ENCODE measurements at regions not wholly inside any gene's neighbourhood (a gene's known extent, or its start where the extent isn't known, plus 50 kb on each side); places are given as distances from the start of the nearest gene placed in this dataset.
"Not testable (repeated sequence)": the region's sequence is repeated elsewhere in the genome, so short reads cannot be mapped to it uniquely, and the experiment has no call there.

DNA sequence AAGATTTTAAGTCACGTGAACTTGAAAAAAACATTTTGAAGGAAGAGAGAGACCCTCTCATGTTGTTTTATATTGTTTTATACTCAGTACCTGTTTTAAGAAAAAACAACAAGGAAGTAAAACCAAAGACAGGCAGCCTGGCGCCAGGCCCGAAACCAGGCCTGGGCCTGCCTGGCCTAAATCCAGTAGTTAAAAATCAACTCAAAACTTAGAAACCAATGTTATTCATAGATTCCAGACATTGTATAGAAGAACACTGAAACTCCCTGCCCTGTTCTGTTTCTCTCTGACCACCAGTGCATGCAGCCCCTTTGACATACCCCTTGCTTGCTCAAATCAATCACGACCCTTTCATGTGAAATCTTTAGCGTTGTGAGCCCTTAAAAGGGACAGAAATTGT is 762.4 kb upstream of the POU3F4 start:
- TF ChIP-seq POLR2A (IDR thresholded peaks at IDR 0.05; ENCODE audit: low read depth, low read length); POLR2AphosphoS5 (IDR thresholded peaks at IDR 0.05; ENCODE audit: low read depth, low read length); TAF1 (IDR thresholded peaks at IDR 0.05; ENCODE audit: borderline replicate concordance, low read depth, low read length): not testable (repeated sequence)
